GM12865 (cell line): ENCODE measurements at regions not wholly inside any gene's neighbourhood (a gene's known extent, or its start where the extent isn't known, plus 50 kb on each side); places are given as distances from the start of the nearest gene placed in this dataset.

Source experiments
- DNase-seq: peaks from one replicate; pipeline ENCODE4 v3.0.0; 2010; ENCODE audit warnings: low read depth
- H3K4me3 ChIP-seq: 2 replicates; pipeline ENCODE4 v1.5.1; 2011; ENCODE audit warnings: mild to moderate bottlenecking, low read depth, low read length, control low read depth
- CTCF ChIP-seq: IDR thresholded peaks from 2 replicates; pipeline ENCODE4 v1.5.1; 2011; ENCODE audit warnings: low read length, control low read depth, low read depth, inconsistent platforms; ENCODE audit not compliant: insufficient read depth; ENCODE audit errors: missing control alignments

DNA sequence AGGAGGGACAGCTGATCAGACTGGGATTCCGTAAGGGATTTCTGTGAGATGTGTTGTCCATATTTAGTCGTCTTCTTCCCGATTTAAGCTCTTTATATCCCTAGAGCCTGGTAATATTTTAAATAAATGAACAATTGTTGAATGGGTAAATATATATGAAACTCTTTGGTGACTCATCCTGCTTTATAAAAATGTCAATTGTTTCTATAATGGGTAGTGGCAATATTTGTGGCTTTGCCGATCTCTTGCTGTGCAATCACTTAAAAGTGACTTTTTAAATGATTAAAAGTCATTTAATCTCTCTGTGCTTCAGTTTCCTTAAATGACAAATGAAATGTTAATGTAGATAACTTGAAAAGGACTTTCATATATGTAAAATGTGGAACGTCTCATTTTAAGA, 339.2 kb downstream of the RNF144A start:
- no peak overlapping the region for H3K4me3 ChIP-seq
- no peak for TF ChIP-seq CTCF
- no peak for DNase-seq

DNA sequence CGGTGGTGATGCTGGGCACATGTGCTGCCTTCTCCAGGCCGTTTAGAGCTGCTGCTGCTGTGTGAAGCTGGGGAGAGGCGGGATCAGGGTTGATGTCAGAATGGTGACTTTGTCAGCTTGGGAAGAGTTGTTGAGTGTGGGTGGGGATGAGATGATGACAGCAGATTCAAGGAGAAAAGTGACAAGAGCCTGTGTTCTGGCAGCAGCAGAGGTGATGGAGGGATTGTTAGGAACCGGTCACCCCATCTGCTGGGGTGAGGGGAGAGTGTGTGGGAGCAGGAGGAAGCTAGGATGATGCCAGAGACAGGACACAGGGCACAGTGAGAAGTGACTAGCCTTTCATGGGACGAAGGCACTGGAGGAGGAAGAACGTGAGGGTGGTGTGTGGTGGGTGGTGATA, 345.5 kb downstream of the RNF144A start:
- TF ChIP-seq CTCF = no peak

GRCh38 chr2:7264791-7265190, 347.6 kb downstream of the RNF144A start:
- no peak overlapping the region for H3K4me3 ChIP-seq
- DNase-seq = no peak
- TF ChIP-seq CTCF = no peak

More for the DNA sequence above, 345.5 kb downstream of the RNF144A start:
- DNase-seq = no peak
- no peak overlapping the region for H3K4me3 ChIP-seq

- H3K4me3 ChIP-seq = no peak overlapping the region
- no peak for TF ChIP-seq CTCF
- no peak for DNase-seq
These were observed 348.1 kb downstream of the RNF144A start for GRCh38 chr2:7265286-7265685.

DNA sequence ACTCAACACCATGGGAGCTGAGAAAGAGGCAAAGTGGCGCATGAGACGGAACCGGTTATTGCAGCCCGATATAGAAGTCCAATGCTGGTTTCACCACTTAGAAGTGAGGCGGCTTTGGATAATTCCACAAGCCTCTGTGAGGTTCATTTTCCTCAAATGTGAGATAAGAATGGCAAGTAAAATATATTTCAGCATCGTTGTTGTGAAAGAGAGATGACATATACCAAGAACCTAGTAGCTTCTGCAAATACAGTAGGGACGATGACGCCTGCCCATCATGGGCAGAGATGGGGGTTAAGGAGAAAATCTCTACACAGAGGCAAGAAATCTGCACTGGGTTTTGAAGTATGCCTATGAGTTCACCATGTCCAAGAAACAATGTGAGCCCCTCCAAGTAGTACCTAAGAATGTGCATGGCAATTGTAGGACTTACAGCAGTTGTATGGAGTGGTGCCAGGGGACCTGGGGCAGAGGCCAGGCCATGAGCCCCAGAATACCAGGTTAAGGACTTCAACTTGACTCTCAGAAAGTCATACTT, 352.0 kb downstream of the RNF144A start:
- no peak for DNase-seq

DNA sequence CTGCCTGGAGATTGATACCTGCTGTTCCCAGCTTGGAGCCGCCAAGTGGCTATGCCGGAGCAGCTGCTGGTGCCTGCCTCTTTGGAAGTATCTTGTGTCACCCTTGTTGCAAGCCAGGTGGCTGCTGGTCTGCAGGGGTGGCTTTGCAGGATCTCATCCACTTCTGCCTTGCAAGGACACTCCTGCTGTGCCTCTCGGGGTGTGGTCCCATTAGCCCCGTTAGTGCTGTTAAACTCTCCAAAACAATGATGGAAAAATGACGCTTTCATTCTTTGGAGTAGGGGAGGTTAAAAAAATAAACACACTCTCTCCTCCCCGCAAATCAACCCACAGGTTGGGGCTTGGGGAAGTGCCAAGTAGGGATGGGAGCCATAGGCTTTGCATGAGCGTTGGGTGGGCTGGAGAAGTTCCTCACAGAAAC, 352.8 kb downstream of the RNF144A start:
- no peak overlapping the region for H3K4me3 ChIP-seq
- TF ChIP-seq CTCF = no peak
- DNase-seq = no peak

More for the DNA sequence above, 352.0 kb downstream of the RNF144A start:
- no peak overlapping the region for H3K4me3 ChIP-seq
- no peak for TF ChIP-seq CTCF

DNA sequence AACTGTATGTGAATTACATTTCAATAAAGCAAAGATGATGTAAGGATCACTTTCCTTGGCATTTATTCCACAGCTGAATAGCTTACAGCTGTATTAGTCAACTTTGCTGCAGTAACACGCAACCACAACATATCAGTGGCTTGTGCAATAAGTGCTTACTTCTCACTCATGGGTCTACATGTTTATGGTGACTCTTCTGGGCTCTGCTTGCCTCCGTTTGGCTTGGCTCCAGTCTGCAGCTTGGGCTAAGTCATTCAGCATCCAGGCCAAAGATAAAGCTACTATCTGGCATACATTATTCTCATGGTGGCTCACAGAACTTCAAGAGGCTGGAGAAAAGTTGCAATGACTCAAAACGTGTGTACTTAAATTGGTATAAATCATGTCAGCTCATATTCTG, 355.0 kb downstream of the RNF144A start:
- no peak for TF ChIP-seq CTCF
- no peak overlapping the region for H3K4me3 ChIP-seq
- DNase-seq = no peak
